ENCODE measurements at regions not wholly inside any gene's neighbourhood (a gene's known extent, or its start where the extent isn't known, plus 50 kb on each side); places are given as distances from the start of the nearest gene placed in this dataset.

DNA sequence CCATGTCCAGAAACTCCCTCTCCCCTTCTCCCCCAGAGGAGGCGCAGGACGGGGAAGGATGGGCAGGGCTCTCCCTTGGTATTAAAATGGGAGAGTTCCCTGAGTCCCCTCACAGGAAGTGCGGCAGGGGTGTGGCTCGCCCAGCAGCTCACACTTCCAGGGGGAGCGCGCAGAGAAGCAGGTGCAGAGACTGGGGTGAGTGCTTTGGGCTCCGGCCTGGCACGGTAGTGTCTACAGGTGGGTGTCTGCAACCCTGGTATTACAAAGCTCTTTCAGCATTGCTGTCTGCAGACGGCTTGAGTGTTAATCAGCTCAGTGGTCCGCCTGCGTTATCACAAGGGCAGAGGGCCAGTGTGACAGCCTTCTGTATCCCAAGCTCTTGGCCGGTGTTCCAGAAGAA lies 114.9 kb upstream of the FBXL7 start:
- H3K27ac ChIP-seq: no peak overlapping the region
- no peak for TF ChIP-seq CTCF (conservative IDR thresholded peaks at IDR 0.05)

DNA sequence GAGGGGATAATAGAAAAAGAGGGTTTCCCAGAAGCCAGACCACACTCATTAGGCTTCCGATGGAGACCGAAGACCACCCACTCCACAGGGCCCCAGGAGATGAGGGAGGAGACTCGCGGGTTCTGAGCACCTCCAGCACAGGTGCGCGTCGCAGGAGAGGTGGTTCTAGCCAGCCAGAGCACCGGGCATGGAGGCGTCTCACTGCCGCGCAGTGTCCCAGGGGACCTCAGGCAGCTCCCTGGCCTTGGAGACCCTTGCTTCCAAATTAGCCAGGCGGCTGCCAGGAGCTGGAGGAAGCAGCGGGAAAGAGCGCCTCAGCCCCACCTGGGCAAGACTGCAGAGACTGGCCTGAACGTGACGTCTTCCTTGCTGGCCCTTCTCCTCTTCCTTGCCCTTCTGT lies 115.4 kb upstream of the FBXL7 start:
- no peak overlapping the region for H3K27ac ChIP-seq

DNA sequence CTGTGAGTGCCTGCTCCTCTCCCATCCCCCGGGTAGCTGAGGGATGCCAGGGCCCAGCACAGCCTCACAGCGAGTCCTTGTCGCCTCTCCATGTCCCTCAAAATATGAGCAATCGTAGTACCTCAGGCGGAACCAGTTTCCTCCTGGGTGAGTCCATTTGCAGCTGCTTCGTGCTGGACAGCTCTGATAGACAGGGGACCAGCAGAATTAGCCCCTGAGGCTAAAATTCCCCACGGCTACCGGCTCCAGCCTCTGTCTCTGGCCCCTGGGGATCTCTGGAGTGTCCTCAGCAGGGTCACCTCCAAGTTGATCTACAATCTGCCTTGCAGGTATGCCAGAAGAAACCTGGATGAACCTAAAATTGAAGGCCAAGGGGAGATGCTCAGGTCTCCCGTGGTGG lies 115.8 kb upstream of the FBXL7 start:
- TF ChIP-seq CTCF (conservative IDR thresholded peaks at IDR 0.05): no peak
- H3K27ac ChIP-seq: no peak overlapping the region

More for the DNA sequence above, 115.4 kb upstream of the FBXL7 start:
- no peak for TF ChIP-seq CTCF (conservative IDR thresholded peaks at IDR 0.05)

DNA sequence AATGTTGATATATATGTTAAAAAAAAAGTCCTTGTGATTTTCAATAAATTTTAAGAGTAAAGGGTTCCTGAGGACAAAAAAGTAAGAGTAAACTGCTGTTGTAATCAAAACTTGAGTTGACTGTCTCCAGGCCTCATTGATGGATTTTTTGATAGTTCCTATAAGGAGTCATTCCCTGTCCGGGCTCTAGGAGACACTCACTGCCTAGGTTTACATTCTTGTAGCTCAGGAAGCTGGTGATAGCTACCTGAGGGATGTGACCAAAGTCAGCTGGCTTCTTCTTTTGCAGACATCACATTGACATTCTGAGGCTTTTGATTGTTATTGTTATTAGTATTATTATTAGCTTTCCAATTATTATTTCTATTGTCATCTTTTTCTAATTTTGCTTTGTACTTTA lies 116.5 kb upstream of the FBXL7 start:
- peak; percentile 79 for TF ChIP-seq CTCF (conservative IDR thresholded peaks at IDR 0.05)
- H3K27ac ChIP-seq: no peak overlapping the region

GRCh38 chr5:15383021-15383420 lies 117.0 kb upstream of the FBXL7 start:
- TF ChIP-seq CTCF (conservative IDR thresholded peaks at IDR 0.05): no peak
- H3K27ac ChIP-seq: no peak overlapping the region

GRCh38 chr5:15377573-15378340 lies 122.2 kb upstream of the FBXL7 start:
- no peak for TF ChIP-seq CTCF (conservative IDR thresholded peaks at IDR 0.05)
- H3K27ac ChIP-seq: no peak overlapping the region

GRCh38 chr5:15376803-15377202 lies 123.2 kb upstream of the FBXL7 start:
- H3K27ac ChIP-seq: no peak overlapping the region
- TF ChIP-seq CTCF (conservative IDR thresholded peaks at IDR 0.05): no peak

Measured in VCaP (cell line).